K562 (cell line): ENCODE measurements at regions not wholly inside any gene's neighbourhood (a gene's known extent, or its start where the extent isn't known, plus 50 kb on each side); places are given as distances from the start of the nearest gene placed in this dataset.

Experiments used
- ATAC-seq: fragments of 200-7000 bp; cut with Tn5 transposase; 3 replicates; pipeline ENCODE4 v1.9.1; 2020; ENCODE audit warnings: moderate library complexity
- BruUV-seq: library from RNA; stranded (reverse); fragments of 400-500 nt; replicated peaks from 2 replicates; lab custom pipeline; 2021; lab: Mats Ljungman, UMichigan
- CTCF ChIA-PET: fragments of 300-600 bp; formaldehyde crosslinking; extraction: SDS; loops from one replicate; lab custom pipeline; 2021; ENCODE audit warnings: low intra/inter-chr PET ratio; lab: Yijun Ruan, JAX
- POLR2A ChIA-PET: fragments of 300-600, 350-650 bp; sonication (Branson Sonifier 250); formaldehyde crosslinking; extraction: SDS; loops from one replicate; lab custom pipeline; 2021; ENCODE audit warnings: antibody characterized with exemption, inconsistent platforms; lab: Yijun Ruan, JAX
- DNase-seq, 4 experiments: peaks; one replicate each; pipeline versions ENCODE4 v3.0.0 to v3.0.0-alpha.2; 2011 to 2018; ENCODE audit warnings: low spot score in 3 of 4, mixed read lengths in 3 of 4; ENCODE audit errors: extremely low read depth in 1 of 4
- FAIRE-seq: peaks from 2 replicates; lab custom pipeline; 2011; peaks lifted over from hg19 to GRCh38; lab: Jason Lieb, UNC
- H2AFZ ChIP-seq: 2 replicates; pipeline ENCODE4 v1.6.0; 2011; ENCODE audit warnings: low read depth, low read length, control low read depth, inconsistent platforms
- H3K27ac ChIP-seq: fragments of 200-600 bp; 3 replicates; pipeline ENCODE4 v1.8.0; 2011; ENCODE audit warnings: low read depth, mild to moderate bottlenecking, control low read depth, inconsistent platforms, low read length, moderate library complexity, mixed read lengths; ENCODE audit errors: extremely low read depth
- H3K27me3 ChIP-seq, 2 experiments: fragments of 300-600 bp in 1 of 2; 2 replicates in 1 of 2; 3 replicates in 1 of 2; pipeline versions ENCODE4 v1.6.0 to v1.8.0; 2011; ENCODE audit warnings: inconsistent platforms in 2 of 2, low read length in 2 of 2, mild to moderate bottlenecking in 1 of 2, mixed read lengths in 1 of 2, moderate library complexity in 1 of 2; ENCODE audit not compliant: control insufficient read depth in 2 of 2, insufficient read depth in 2 of 2
- H3K36me3 ChIP-seq: fragments of 300-600 bp; 3 replicates; pipeline ENCODE4 v1.8.0; 2011; ENCODE audit warnings: mild to moderate bottlenecking, low read length, inconsistent platforms; ENCODE audit not compliant: control insufficient read depth, insufficient read depth
- H3K4me1 ChIP-seq, 2 experiments: fragments of 200-600 bp in 1 of 2; replicated peaks in 1 of 2; 2 replicates in 1 of 2; 3 replicates in 1 of 2; pipeline versions ENCODE4 v1.5.1 to v1.8.0; 2011; ENCODE audit warnings: inconsistent platforms in 2 of 2, low read length in 2 of 2, mild to moderate bottlenecking in 1 of 2, mixed read lengths in 1 of 2, moderate library complexity in 1 of 2; ENCODE audit not compliant: control insufficient read depth in 2 of 2, insufficient read depth in 2 of 2
- H3K4me2 ChIP-seq: 2 replicates; pipeline ENCODE4 v1.6.1; 2011; ENCODE audit warnings: low read length, control low read depth, inconsistent platforms, mixed read lengths; ENCODE audit not compliant: insufficient read depth
- H3K4me3 ChIP-seq: fragments of 200-600 bp; sonication (generic), shearing (Covaris generic); 2 replicates; pipeline ENCODE4 v1.5.1; 2016; ENCODE audit warnings: control low read depth, inconsistent platforms
- H3K79me2 ChIP-seq: fragments of 200-600 bp; 3 replicates; pipeline ENCODE4 v1.8.0; 2011; ENCODE audit warnings: low read length, inconsistent platforms; ENCODE audit not compliant: control insufficient read depth, insufficient read depth
- H3K9ac ChIP-seq, 2 experiments: 2 replicates each; pipeline versions ENCODE4 v1.6.0 to v1.6.1; 2011; ENCODE audit warnings: low read depth in 2 of 2, low read length in 2 of 2, control low read depth in 1 of 2, inconsistent platforms in 1 of 2, mild to moderate bottlenecking in 1 of 2, mixed read lengths in 1 of 2; ENCODE audit not compliant: insufficient read depth in 1 of 2
- H3K9me1 ChIP-seq: one replicate; pipeline ENCODE4 v1.6.0; 2011; ENCODE audit warnings: inconsistent platforms, mild to moderate bottlenecking, low read length, moderate library complexity; ENCODE audit not compliant: control insufficient read depth, insufficient read depth
- H3K9me3 ChIP-seq: replicated peaks from 2 replicates; pipeline ENCODE4 v1.5.1; 2011; ENCODE audit warnings: low read depth, low read length, inconsistent platforms; ENCODE audit not compliant: control insufficient read depth, insufficient read depth
- H4K20me1 ChIP-seq: replicated peaks from 2 replicates; pipeline ENCODE4 v1.6.1; 2011; ENCODE audit warnings: low read length, inconsistent platforms, mixed read lengths; ENCODE audit not compliant: control insufficient read depth, insufficient read depth
- CSDE1 ChIP-seq, 2 experiments: fragments of 450-650 bp; IDR thresholded peaks; 2 replicates each; pipeline ENCODE4 v1.6.1; 2016; ENCODE audit warnings: mild to moderate bottlenecking in 1 of 2
- SRSF1 ChIP-seq: fragments of 200-400 bp; formaldehyde crosslinking; IDR thresholded peaks from 2 replicates; pipeline ENCODE4 v1.6.1; 2017; ENCODE audit warnings: mild to moderate bottlenecking, low read depth, low read length, moderate library complexity
- ZNF12 ChIP-seq: sonication (generic); formaldehyde crosslinking; IDR thresholded peaks from 2 replicates; pipeline ENCODE4 v1.4.0; 2020; ENCODE audit warnings: mild to moderate bottlenecking, missing genetic modification reagents
- ZNF561 ChIP-seq: fragments of 450-650 bp; formaldehyde crosslinking; conservative IDR thresholded peaks from 2 replicates; pipeline ENCODE4 v1.4.0; 2020; ENCODE audit warnings: mild to moderate bottlenecking, moderate library complexity
- WGBS: fragments of 100-300 bp; shearing (Covaris generic); methylation state at CpG from one replicate; pipeline ENCODE4 v1.1.6; 2016; ENCODE audit warnings: low coverage, mixed read lengths; ENCODE audit not compliant: insufficient coverage; ENCODE audit errors: missing lambda C conversion rate; 5-methylcytosine and 5-hydroxymethylcytosine counted together
- in situ Hi-C: fragments of 300-500 bp; cut with MboI; formaldehyde crosslinking; loops from 4 replicates; pipeline ENCODE4 v1.15.0; 2018; ENCODE audit warnings: inconsistent platforms, mixed read lengths
- intact Hi-C: fragments of 100-400 bp; cut with micrococcal nuclease; formaldehyde crosslinking; loops from 2 replicates; pipeline ENCODE4 v1.14.2; 2022
- TF ChIP-seq, protein P1 (sequence below): IDR thresholded peaks from 2 replicates; pipeline ENCODE4 v1.6.1; 2016; ENCODE audit warnings: missing genetic modification characterization, missing compliant biosample characterization

GRCh38 chr10:121071901-121072300 is 220.7 kb downstream of the WDR11 start:
- no peaks in the 10 kb centered on the region for H3K36me3 ChIP-seq
- CTCF ChIA-PET = no interaction called here
- H2AFZ ChIP-seq = no peak overlapping the region
- no peaks in the 10 kb centered on the region for H3K9me1 ChIP-seq
- no peaks in the 10 kb centered on the region for H3K79me2 ChIP-seq
- FAIRE-seq (no peak), DNase-seq (no peak), ATAC-seq (no peak)
- TF ChIP-seq, protein P1, sequence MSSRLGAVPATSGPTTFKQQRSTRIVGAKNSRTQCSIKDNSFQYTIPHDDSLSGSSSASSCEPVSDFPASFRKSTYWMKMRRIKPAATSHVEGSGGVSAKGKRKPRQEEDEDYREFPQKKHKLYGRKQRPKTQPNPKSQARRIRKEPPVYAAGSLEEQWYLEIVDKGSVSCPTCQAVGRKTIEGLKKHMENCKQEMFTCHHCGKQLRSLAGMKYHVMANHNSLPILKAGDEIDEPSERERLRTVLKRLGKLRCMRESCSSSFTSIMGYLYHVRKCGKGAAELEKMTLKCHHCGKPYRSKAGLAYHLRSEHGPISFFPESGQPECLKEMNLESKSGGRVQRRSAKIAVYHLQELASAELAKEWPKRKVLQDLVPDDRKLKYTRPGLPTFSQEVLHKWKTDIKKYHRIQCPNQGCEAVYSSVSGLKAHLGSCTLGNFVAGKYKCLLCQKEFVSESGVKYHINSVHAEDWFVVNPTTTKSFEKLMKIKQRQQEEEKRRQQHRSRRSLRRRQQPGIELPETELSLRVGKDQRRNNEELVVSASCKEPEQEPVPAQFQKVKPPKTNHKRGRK (tag) = no peak
- no peak for TF ChIP-seq ZNF561 (CRISPR knock-in tag)
- no peak for TF ChIP-seq ZNF12 (CRISPR knock-in tag)
- no peak for TF ChIP-seq SRSF1
- TF ChIP-seq CSDE1 (IDR thresholded peaks at IDR 0.05) = no peak
- H3K9ac ChIP-seq = no peak overlapping the region
- BruUV-seq = no TSS peak
- in situ Hi-C loops (no loop called here), intact Hi-C loops (no loop called here)
- no peaks in the 10 kb centered on the region for H3K4me1 ChIP-seq
- POLR2A ChIA-PET = interaction anchor here (0.5 to 0.6 kb wide), 2 partner anchors 405 to 1083 kb away, joined by 3 to 4 read pairs; no protein-coding TSS in a partner anchor
- H4K20me1 ChIP-seq = no peaks in the 10 kb centered on the region
- no peaks in the 10 kb centered on the region for H3K9me3 ChIP-seq
- no peak overlapping the region for H3K27ac ChIP-seq
- no peak overlapping the region for H3K4me2 ChIP-seq
- peaks cover 0 to 4% of the 10 kb centered on the region in 2 experiments; a peak in 1 of 5 replicates for H3K27me3 ChIP-seq
- H3K4me3 ChIP-seq = no peak overlapping the region
- 0% methylated on average over 2 of the region's 2 CpGs for WGBS
